H1 (cell line): ENCODE measurements at regions not wholly inside any gene's neighbourhood (a gene's known extent, or its start where the extent isn't known, plus 50 kb on each side); places are given as distances from the start of the nearest gene placed in this dataset.

Experiments
- KDM4A ChIP-seq: IDR thresholded peaks from one replicate; pipeline ENCODE4 v1.7.1; 2012; ENCODE audit warnings: low read depth, mild to moderate bottlenecking, moderate library complexity, low read length, inconsistent platforms; ENCODE audit not compliant: severe bottlenecking
- NRF1 ChIP-seq: IDR thresholded peaks from 2 replicates; pipeline ENCODE4 v1.6.1; 2011; ENCODE audit warnings: mild to moderate bottlenecking, low read depth, low read length, improper control_type of control experiment
- PHF8 ChIP-seq: fragments of 200-600 bp; sonication (generic); conservative IDR thresholded peaks from 2 replicates; pipeline ENCODE4 v1.7.1; 2012; ENCODE audit warnings: low read depth, mild to moderate bottlenecking, inconsistent platforms, low read length, moderate library complexity
- RNF2 ChIP-seq: fragments of 200-900, 300-1000 bp; sonication (generic); IDR thresholded peaks from 2 replicates; pipeline ENCODE4 v1.7.1; 2016; ENCODE audit warnings: borderline replicate concordance, low read depth, mild to moderate bottlenecking, antibody characterized with exemption, low read length; ENCODE audit not compliant: poor library complexity, severe bottlenecking; ENCODE audit errors: missing control alignments
- RXRA ChIP-seq: IDR thresholded peaks from 2 replicates; pipeline ENCODE4 v1.6.1; 2011; ENCODE audit warnings: low read depth, mild to moderate bottlenecking, low read length, moderate library complexity; ENCODE audit not compliant: insufficient read depth
- SAP30 ChIP-seq: fragments of 300-600 bp; sonication (generic); IDR thresholded peaks from 2 replicates; pipeline ENCODE4 v1.7.1; 2012; ENCODE audit warnings: low read length, moderate library complexity, mild to moderate bottlenecking, inconsistent platforms; ENCODE audit not compliant: insufficient read depth, insufficient replicate concordance
- SUZ12 ChIP-seq: fragments of 200-600 bp; sonication (generic); IDR thresholded peaks from 2 replicates; pipeline ENCODE4 v1.6.1; 2012; ENCODE audit warnings: mild to moderate bottlenecking, inconsistent platforms, low read length, moderate library complexity, mixed read lengths
- TF ChIP-seq, protein P1 (sequence below): IDR thresholded peaks from 2 replicates; pipeline ENCODE4 v1.6.1; 2011; ENCODE audit warnings: low read length, improper control_type of control experiment

DNA sequence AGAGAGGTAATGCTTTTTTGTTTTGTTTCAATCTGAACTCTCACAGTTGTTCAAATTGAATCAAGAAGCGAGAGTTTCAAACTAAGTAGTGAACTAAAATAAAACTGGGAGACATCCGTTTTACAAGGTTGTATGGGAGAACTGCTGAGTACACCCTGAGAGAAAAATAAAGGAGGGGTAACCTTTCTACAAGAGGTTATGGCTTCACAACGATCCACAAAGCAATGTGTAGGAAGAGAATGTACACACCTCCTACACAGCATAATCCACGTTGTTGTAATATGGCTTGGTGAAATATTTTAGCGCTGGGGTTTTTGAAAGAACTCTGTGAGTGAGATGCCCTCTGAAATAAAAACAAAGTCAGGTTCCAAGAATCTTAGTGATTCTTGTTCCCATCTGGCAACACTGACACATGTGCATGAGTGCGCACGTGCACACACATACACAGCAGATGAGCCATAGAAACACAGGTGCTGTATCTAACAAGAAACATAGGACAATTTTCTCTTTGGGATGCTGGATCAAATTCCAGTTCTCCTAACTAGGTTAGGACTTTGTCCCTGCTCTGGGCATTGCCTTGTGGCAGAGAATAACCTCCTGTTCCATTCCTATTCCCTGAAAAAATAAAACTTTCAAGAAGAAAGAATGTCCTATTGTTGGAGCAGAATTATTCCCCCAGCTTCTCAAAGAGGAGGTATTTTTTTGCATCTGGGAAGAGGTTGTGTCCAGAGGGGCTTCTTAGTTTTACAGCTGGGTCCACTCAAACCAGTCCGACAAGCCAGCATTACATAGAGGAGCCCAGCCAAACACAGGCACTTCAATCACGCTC lies 94.5 kb upstream of the EFNA5 start (continued):
- TF ChIP-seq SUZ12 (no peak), RNF2 (no peak), RXRA (no peak), KDM4A (no peak), NRF1 (no peak), SAP30 (no peak), PHF8 (no peak)
- TF ChIP-seq, protein P1, sequence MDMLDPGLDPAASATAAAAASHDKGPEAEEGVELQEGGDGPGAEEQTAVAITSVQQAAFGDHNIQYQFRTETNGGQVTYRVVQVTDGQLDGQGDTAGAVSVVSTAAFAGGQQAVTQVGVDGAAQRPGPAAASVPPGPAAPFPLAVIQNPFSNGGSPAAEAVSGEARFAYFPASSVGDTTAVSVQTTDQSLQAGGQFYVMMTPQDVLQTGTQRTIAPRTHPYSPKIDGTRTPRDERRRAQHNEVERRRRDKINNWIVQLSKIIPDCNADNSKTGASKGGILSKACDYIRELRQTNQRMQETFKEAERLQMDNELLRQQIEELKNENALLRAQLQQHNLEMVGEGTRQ, result no peak
